ENCODE measurements at regions not wholly inside any gene's neighbourhood (a gene's known extent, or its start where the extent isn't known, plus 50 kb on each side); places are given as distances from the start of the nearest gene placed in this dataset.
"Not testable (repeated sequence)": the region's sequence is repeated elsewhere in the genome, so short reads cannot be mapped to it uniquely, and the experiment has no call there.

DNA sequence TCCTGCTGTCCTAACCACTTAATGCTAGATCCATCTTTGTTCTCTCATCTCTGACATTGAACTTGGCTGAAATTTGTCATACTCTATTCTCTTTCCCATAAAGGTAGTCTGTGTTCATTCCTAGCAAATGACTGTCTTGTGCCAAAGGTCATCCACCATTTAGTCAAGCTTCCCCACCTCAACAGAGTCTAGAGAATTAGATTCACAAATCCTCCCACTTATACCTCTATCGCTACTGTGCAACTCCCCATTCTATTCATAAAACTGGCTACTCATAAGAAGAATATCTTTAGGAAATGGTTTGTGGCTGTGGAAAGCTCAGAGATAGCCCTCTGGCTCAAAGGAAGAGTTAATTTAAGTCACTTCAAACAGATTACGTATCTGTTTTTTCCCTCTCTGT is 59.7 kb upstream of the MBNL1 start:
- Histone ChIP-seq H3K27me3 (replicated peaks; ENCODE audit: control insufficient read depth, insufficient read depth, low read length) (no peaks in the 10 kb centered on the region), H3K9ac (ENCODE audit: low read length) (no peak overlapping the region), H3K4me1 (ENCODE audit: control insufficient read depth, insufficient read depth, low read length) (peaks cover 20% of the 10 kb centered on the region), H3K4me3 (ENCODE audit: low read length) (no peak overlapping the region), H3K36me3 (ENCODE audit: control insufficient read depth, insufficient read depth, low read length, severe bottlenecking) (no peaks in the 10 kb centered on the region), H3K9me3 (ENCODE audit: control insufficient read depth, low read length) (no peaks in the 10 kb centered on the region)
- DNase-seq (ENCODE audit: low read depth): no peak

DNA sequence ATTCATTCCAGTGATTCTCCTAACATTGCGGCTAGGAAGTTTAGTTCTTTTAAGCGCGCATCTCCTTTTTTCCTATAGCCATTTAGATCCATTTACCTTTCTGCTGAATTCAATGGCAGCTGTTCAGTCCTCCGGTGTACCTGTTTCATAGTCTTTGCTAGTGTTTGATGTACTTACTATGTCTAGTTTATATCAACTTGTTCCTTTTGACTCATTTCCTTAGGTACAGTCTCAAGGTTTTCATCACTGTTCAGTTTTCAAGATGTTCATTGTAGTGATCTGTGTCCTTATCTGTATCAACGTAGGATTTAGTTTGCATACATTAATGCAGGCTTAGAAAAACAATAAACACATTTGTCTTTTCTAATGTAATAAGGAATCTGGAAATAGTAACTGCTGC is 59.0 kb upstream of the MBNL1 start:
- Histone ChIP-seq H3K4me1 (ENCODE audit: control insufficient read depth, insufficient read depth, low read length) (peaks cover 18% of the 10 kb centered on the region), H3K27me3 (replicated peaks; ENCODE audit: control insufficient read depth, insufficient read depth, low read length) (no peaks in the 10 kb centered on the region), H3K4me3 (ENCODE audit: low read length) (no peak overlapping the region), H3K36me3 (ENCODE audit: control insufficient read depth, insufficient read depth, low read length, severe bottlenecking) (no peaks in the 10 kb centered on the region), H3K9me3 (ENCODE audit: control insufficient read depth, low read length) (no peaks in the 10 kb centered on the region), H3K9ac (ENCODE audit: low read length) (no peak overlapping the region)
- no peak for DNase-seq (ENCODE audit: low read depth)

DNA sequence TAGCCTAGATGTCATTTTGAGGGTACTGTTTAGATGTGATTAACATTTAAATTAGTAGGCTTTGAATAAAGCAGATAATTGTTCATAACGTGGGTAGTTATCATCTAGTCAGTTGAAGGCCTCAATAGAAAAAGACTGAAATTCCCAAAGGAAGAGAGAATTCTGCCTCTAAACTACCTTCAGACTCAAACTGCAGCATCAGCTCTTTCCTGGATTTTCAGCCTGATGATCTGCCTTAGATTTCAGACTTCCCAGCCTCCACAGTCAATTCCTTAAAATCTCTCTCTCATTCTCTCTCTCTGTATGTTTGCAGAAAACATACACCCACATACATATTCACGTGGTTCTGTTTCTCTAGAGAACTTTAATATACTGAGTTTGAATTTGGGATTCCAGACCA is 58.0 kb upstream of the MBNL1 start:
- Histone ChIP-seq H3K9ac (ENCODE audit: low read length) (no peak overlapping the region), H3K4me3 (ENCODE audit: low read length) (no peak overlapping the region), H3K27me3 (replicated peaks; ENCODE audit: control insufficient read depth, insufficient read depth, low read length) (no peaks in the 10 kb centered on the region), H3K9me3 (ENCODE audit: control insufficient read depth, low read length) (no peaks in the 10 kb centered on the region), H3K4me1 (ENCODE audit: control insufficient read depth, insufficient read depth, low read length) (peaks cover 18% of the 10 kb centered on the region), H3K36me3 (ENCODE audit: control insufficient read depth, insufficient read depth, low read length, severe bottlenecking) (no peaks in the 10 kb centered on the region)
- DNase-seq (ENCODE audit: low read depth): no peak

DNA sequence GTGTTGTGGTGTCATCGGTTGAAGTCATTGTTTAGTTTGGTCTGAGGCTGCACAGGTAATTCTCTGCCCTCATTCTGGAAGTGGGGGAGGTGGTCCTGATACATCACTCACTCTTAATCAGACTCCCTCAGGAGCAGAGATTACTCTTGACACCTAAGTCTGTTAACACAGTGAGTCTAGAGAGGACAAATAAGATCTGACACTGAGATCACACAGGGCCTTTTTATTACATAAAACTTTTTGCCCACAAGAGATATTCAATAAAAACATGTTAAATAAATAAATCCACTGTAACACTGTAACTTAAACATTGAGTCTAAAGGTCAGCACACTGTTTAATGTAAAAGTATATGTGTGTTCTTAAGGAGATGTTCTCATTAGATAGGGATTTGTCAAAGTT is 57.1 kb upstream of the MBNL1 start:
- Histone ChIP-seq H3K9ac (ENCODE audit: low read length) (no peak overlapping the region), H3K36me3 (ENCODE audit: control insufficient read depth, insufficient read depth, low read length, severe bottlenecking) (no peaks in the 10 kb centered on the region), H3K27me3 (replicated peaks; ENCODE audit: control insufficient read depth, insufficient read depth, low read length) (no peaks in the 10 kb centered on the region), H3K4me1 (ENCODE audit: control insufficient read depth, insufficient read depth, low read length) (peaks cover 23% of the 10 kb centered on the region), H3K9me3 (ENCODE audit: control insufficient read depth, low read length) (no peaks in the 10 kb centered on the region), H3K4me3 (ENCODE audit: low read length) (no peak overlapping the region)
- DNase-seq (ENCODE audit: low read depth): no peak

DNA sequence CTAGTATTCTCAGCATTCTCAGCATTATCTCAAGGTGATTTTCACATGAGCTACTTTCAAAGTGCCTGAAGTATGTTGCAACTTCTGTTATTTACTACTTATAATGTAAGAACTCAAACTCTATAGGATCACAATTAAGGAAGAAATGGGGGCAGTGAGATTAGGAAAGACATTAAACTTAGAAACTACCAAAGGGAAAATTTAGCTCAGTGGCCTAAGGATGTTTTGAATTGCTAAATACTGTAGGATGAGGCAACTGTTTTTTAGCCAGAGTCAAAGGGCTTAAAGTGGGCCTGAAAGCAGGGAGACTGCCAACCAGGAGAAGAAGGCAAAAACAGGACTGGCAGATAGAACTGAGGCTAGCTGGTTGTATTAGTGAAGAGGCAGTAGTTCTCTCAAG is 55.5 kb upstream of the MBNL1 start:
- H3K4me1 ChIP-seq (ENCODE audit: control insufficient read depth, insufficient read depth, low read length): peaks cover 24% of the 10 kb centered on the region
- no peaks in the 10 kb centered on the region for H3K27me3 ChIP-seq (replicated peaks; ENCODE audit: control insufficient read depth, insufficient read depth, low read length)
- H3K9me3 ChIP-seq (ENCODE audit: control insufficient read depth, low read length): no peaks in the 10 kb centered on the region
- H3K36me3 ChIP-seq (ENCODE audit: control insufficient read depth, insufficient read depth, low read length, severe bottlenecking): no peaks in the 10 kb centered on the region
- no peak overlapping the region for H3K4me3 ChIP-seq (ENCODE audit: low read length)
- DNase-seq (ENCODE audit: low read depth): peak; percentile 73
- H3K9ac ChIP-seq (ENCODE audit: low read length): peak overlapping the region; percentile 33

GRCh38 chr3:152213938-152214337 is 54.8 kb upstream of the MBNL1 start:
- Histone ChIP-seq H3K36me3 (ENCODE audit: control insufficient read depth, insufficient read depth, low read length, severe bottlenecking) (no peaks in the 10 kb centered on the region), H3K4me3 (ENCODE audit: low read length) (no peak overlapping the region), H3K9ac (ENCODE audit: low read length) (peak overlapping the region; percentile 33), H3K27me3 (replicated peaks; ENCODE audit: control insufficient read depth, insufficient read depth, low read length) (no peaks in the 10 kb centered on the region), H3K9me3 (ENCODE audit: control insufficient read depth, low read length) (no peaks in the 10 kb centered on the region), H3K4me1 (ENCODE audit: control insufficient read depth, insufficient read depth, low read length) (peaks cover 26% of the 10 kb centered on the region)
- DNase-seq (ENCODE audit: low read depth): no peak

- DNase-seq (ENCODE audit: low read depth); H3K27me3 ChIP-seq (replicated peaks; ENCODE audit: control insufficient read depth, insufficient read depth, low read length); H3K9me3 ChIP-seq (ENCODE audit: control insufficient read depth, low read length): not testable (repeated sequence)
Observed at GRCh38 chr3:152216960-152217865, 51.5 kb upstream of the MBNL1 start.

GRCh38 chr3:152218602-152219001 is 50.1 kb upstream of the MBNL1 start:
- H3K9me3 ChIP-seq (ENCODE audit: control insufficient read depth, low read length): no peaks in the 10 kb centered on the region
- H3K36me3 ChIP-seq (ENCODE audit: control insufficient read depth, insufficient read depth, low read length, severe bottlenecking): no peaks in the 10 kb centered on the region
- no peak for DNase-seq (ENCODE audit: low read depth)
- H3K27me3 ChIP-seq (replicated peaks; ENCODE audit: control insufficient read depth, insufficient read depth, low read length): no peaks in the 10 kb centered on the region
- no peak overlapping the region for H3K9ac ChIP-seq (ENCODE audit: low read length)
- no peak overlapping the region for H3K4me3 ChIP-seq (ENCODE audit: low read length)
- H3K4me1 ChIP-seq (ENCODE audit: control insufficient read depth, insufficient read depth, low read length): peaks cover 43% of the 10 kb centered on the region

More at GRCh38 chr3:152216960-152217865, 51.5 kb upstream of the MBNL1 start:
- not testable (repeated sequence) for H3K9ac ChIP-seq (ENCODE audit: low read length); H3K4me3 ChIP-seq (ENCODE audit: low read length); H3K36me3 ChIP-seq (ENCODE audit: control insufficient read depth, insufficient read depth, low read length, severe bottlenecking)
- peaks cover 46% of the 10 kb centered on the region for H3K4me1 ChIP-seq (ENCODE audit: control insufficient read depth, insufficient read depth, low read length)
